OCI-LY1 (cell line): ENCODE measurements at regions not wholly inside any gene's neighbourhood (a gene's known extent, or its start where the extent isn't known, plus 50 kb on each side); places are given as distances from the start of the nearest gene placed in this dataset.

Experiments
- H2AFZ ChIP-seq: fragments of 200-600 bp; sonication (generic), shearing (Covaris generic); 2 replicates; pipeline ENCODE4 v1.6.0; 2014; ENCODE audit warnings: antibody characterized with exemption, mild to moderate bottlenecking, low read length
- H3F3A ChIP-seq: fragments of 200-600 bp; sonication (generic), shearing (Covaris generic); 2 replicates; pipeline ENCODE4 v1.6.0; 2014; ENCODE audit warnings: mild to moderate bottlenecking, antibody characterized with exemption, low read length, moderate library complexity; ENCODE audit not compliant: insufficient read depth
- H3K27ac ChIP-seq: fragments of 200-600 bp; sonication (generic); 2 replicates; pipeline ENCODE4 v1.5.1; 2014; ENCODE audit warnings: low read length, mixed run types, mild to moderate bottlenecking, low read depth; ENCODE audit not compliant: poor library complexity, severe bottlenecking
- H3K27me3 ChIP-seq: fragments of 200-600 bp; sonication (generic); 2 replicates; pipeline ENCODE4 v1.6.0; 2014; ENCODE audit warnings: antibody characterized with exemption, mild to moderate bottlenecking, low read length, moderate library complexity; ENCODE audit not compliant: insufficient read depth
- H3K36me3 ChIP-seq: fragments of 200-600 bp; sonication (generic); 2 replicates; pipeline ENCODE4 v1.6.1; 2014; ENCODE audit warnings: mild to moderate bottlenecking, antibody characterized with exemption, low read length, moderate library complexity, mixed read lengths; ENCODE audit not compliant: insufficient read depth
- H3K4me1 ChIP-seq: fragments of 200-600 bp; sonication (generic); 2 replicates; pipeline ENCODE4 v1.5.1; 2014; ENCODE audit warnings: mild to moderate bottlenecking, low read length, moderate library complexity; ENCODE audit not compliant: insufficient read depth, severe bottlenecking
- H3K4me2 ChIP-seq: fragments of 200-600 bp; sonication (generic), shearing (Covaris generic); 2 replicates; pipeline ENCODE4 v1.6.1; 2014; ENCODE audit warnings: low read length
- H3K4me3 ChIP-seq: fragments of 200-600 bp; sonication (generic); 2 replicates; pipeline ENCODE4 v1.5.1; 2014; ENCODE audit warnings: low read length, low read depth, mild to moderate bottlenecking, mixed read lengths; ENCODE audit not compliant: poor library complexity, severe bottlenecking
- H3K79me2 ChIP-seq: fragments of 200-600 bp; shearing (Covaris generic); 2 replicates; pipeline ENCODE4 v1.6.1; 2016; ENCODE audit warnings: mixed run types, low read length, mixed read lengths; ENCODE audit not compliant: insufficient read depth
- H3K9ac ChIP-seq: fragments of 200-600 bp; sonication (generic), shearing (Covaris generic); 2 replicates; pipeline ENCODE4 v1.6.1; 2014; ENCODE audit warnings: mild to moderate bottlenecking, low read length, mixed read lengths
- H3K9me2 ChIP-seq: fragments of 200-600 bp; sonication (generic), shearing (Covaris generic); 2 replicates; pipeline ENCODE4 v1.6.1; 2014; ENCODE audit warnings: low read depth, mild to moderate bottlenecking, low read length, mixed read lengths
- H3K9me3 ChIP-seq: fragments of 200-600 bp; shearing (Covaris generic); 2 replicates; pipeline ENCODE4 v1.6.1; 2014; ENCODE audit warnings: low read length, mixed read lengths
- H4K20me1 ChIP-seq: fragments of 200-600 bp; sonication (generic), shearing (Covaris generic); 2 replicates; pipeline ENCODE4 v1.6.0; 2016; ENCODE audit warnings: mild to moderate bottlenecking, low read length; ENCODE audit not compliant: insufficient read depth
- EZH2 ChIP-seq: fragments of 200-600 bp; sonication (generic), shearing (Covaris generic); IDR thresholded peaks from 2 replicates; pipeline ENCODE4 v1.8.0; 2017; ENCODE audit warnings: borderline replicate concordance, mixed run types, mild to moderate bottlenecking, antibody characterized with exemption, low read length, moderate library complexity, mixed read lengths
- TF ChIP-seq, protein P1 (sequence below): fragments of 200-600 bp; sonication (generic), shearing (Covaris generic); IDR thresholded peaks from 2 replicates; pipeline ENCODE4 v1.5.1; 2017; ENCODE audit warnings: mild to moderate bottlenecking, antibody characterized with exemption, low read length, moderate library complexity, mixed read lengths

DNA sequence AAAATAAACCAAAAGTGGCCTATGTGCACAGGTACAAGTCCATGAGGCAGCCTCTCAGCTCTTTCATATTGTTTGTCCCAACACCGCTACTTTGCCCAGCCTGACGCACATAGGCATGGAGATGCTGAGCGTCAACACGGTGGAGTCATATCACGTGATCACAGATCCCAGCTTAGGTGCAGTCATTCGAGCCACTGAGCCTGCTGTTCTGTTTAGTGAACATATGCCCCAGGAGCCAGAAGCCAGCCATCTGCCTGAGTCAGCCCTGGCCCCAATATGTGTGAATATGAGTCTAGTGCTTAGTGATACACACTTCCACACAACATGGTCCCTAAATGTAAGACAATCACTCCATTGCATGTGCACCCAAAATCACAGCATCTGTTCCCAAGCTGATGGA, 88.2 kb upstream of the LCLAT1 start:
- Histone ChIP-seq H3K9me3 (no peaks in the 10 kb centered on the region), H3K9ac (no peak overlapping the region), H3F3A (no peaks in the 10 kb centered on the region), H3K4me3 (no peak overlapping the region), H3K4me2 (no peak overlapping the region), H3K27ac (no peak overlapping the region), H3K4me1 (no peaks in the 10 kb centered on the region), H3K79me2 (no peaks in the 10 kb centered on the region), H2AFZ (no peak overlapping the region), H4K20me1 (no peaks in the 10 kb centered on the region), H3K9me2 (no peaks in the 10 kb centered on the region), H3K27me3 (no peaks in the 10 kb centered on the region), H3K36me3 (no peaks in the 10 kb centered on the region)
- TF ChIP-seq, protein P1, sequence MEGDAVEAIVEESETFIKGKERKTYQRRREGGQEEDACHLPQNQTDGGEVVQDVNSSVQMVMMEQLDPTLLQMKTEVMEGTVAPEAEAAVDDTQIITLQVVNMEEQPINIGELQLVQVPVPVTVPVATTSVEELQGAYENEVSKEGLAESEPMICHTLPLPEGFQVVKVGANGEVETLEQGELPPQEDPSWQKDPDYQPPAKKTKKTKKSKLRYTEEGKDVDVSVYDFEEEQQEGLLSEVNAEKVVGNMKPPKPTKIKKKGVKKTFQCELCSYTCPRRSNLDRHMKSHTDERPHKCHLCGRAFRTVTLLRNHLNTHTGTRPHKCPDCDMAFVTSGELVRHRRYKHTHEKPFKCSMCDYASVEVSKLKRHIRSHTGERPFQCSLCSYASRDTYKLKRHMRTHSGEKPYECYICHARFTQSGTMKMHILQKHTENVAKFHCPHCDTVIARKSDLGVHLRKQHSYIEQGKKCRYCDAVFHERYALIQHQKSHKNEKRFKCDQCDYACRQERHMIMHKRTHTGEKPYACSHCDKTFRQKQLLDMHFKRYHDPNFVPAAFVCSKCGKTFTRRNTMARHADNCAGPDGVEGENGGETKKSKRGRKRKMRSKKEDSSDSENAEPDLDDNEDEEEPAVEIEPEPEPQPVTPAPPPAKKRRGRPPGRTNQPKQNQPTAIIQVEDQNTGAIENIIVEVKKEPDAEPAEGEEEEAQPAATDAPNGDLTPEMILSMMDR = no peak
- TF ChIP-seq EZH2 = no peak

DNA sequence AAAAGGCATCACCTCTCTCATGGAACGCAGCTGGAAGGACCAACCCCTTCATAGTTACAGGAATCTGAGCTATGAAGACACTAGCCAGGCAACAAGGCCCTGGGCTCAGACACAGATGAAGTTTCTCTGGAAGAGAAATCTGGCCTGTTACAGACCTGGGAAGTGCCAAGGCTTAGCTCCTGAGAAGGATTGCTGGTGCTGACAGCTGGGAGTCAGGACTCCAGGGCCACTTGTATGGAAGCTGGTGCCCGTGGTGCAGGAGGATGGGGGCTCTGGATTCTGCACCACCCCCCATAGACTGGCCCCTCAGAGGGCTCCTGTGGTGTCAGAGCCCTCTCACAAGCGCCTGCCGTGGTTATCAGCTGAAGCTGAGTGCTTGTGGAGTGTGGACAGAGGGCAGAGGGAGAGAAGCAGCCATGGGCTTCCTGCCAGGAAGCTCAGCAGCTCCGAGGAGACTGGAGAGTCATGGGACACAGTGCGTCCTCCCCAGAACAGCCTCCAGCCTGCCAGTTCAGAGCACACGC, 87.3 kb upstream of the LCLAT1 start:
- no peaks in the 10 kb centered on the region for H3K4me1 ChIP-seq
- H3K9ac ChIP-seq = no peak overlapping the region
- H3K9me3 ChIP-seq = no peaks in the 10 kb centered on the region
- H3K4me3 ChIP-seq = no peak overlapping the region
- H3F3A ChIP-seq = no peaks in the 10 kb centered on the region
- H3K79me2 ChIP-seq = no peaks in the 10 kb centered on the region
- no peaks in the 10 kb centered on the region for H3K9me2 ChIP-seq
- no peaks in the 10 kb centered on the region for H4K20me1 ChIP-seq
- no peak overlapping the region for H2AFZ ChIP-seq
- TF ChIP-seq, protein P1 = no peak
- no peak for TF ChIP-seq EZH2
- H3K27me3 ChIP-seq = no peaks in the 10 kb centered on the region
- no peak overlapping the region for H3K27ac ChIP-seq
- H3K36me3 ChIP-seq = no peaks in the 10 kb centered on the region
- no peak overlapping the region for H3K4me2 ChIP-seq

DNA sequence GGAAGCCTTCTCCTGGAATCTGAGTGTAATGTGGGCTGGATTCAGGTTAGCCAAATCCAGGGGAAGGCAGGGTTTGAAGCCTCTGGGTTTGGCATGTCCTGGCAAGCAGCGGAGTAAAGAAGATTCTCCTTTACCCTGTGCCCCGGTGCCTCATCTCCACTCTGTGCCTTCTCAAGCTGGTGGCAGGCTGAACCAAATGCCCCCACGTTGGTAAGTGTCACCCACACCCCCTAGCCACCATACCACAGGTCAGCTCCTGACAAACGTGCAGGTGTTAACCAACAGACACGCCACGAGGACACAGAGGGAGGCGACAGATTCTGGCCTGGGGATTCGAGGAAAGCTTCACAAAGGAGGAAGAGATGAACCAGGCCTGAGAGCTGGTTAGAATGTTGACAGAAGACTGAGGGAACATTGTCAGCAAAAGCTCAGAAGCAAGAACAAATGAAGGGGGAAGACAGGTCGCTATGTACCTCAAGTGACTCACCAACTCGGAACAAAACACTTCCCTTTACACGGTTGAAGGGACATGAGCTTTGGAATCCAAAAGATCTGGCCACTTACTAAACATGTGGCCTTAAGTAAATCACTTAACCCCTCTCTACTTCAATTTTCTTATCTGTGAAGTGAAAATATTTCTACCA, 85.2 kb upstream of the LCLAT1 start:
- no peaks in the 10 kb centered on the region for H3K79me2 ChIP-seq
- no peak overlapping the region for H3K27ac ChIP-seq
- no peaks in the 10 kb centered on the region for H4K20me1 ChIP-seq
- TF ChIP-seq EZH2 = no peak
- TF ChIP-seq, protein P1 = no peak
- H3K27me3 ChIP-seq = 0 out of 2 replicates have a peak, but pooled peaks cover 3% of the 10 kb centered on the region
- no peak overlapping the region for H3K9ac ChIP-seq
- H3K9me2 ChIP-seq = no peaks in the 10 kb centered on the region
- no peaks in the 10 kb centered on the region for H3K36me3 ChIP-seq
- H3K4me2 ChIP-seq = no peak overlapping the region
- H3K9me3 ChIP-seq = no peaks in the 10 kb centered on the region
- H3K4me1 ChIP-seq = no peaks in the 10 kb centered on the region
- H3K4me3 ChIP-seq = no peak overlapping the region
- H3F3A ChIP-seq = no peaks in the 10 kb centered on the region
- H2AFZ ChIP-seq = no peak overlapping the region
